Occipital lobe (tissue), 1 donor: ENCODE measurements at regions not wholly inside any gene's neighbourhood (a gene's known extent, or its start where the extent isn't known, plus 50 kb on each side); places are given as distances from the start of the nearest gene placed in this dataset.

Source experiments
- DNase-seq: peaks from one replicate; lab custom pipeline; 2025; lab: John Stamatoyannopoulos, UW

DNA sequence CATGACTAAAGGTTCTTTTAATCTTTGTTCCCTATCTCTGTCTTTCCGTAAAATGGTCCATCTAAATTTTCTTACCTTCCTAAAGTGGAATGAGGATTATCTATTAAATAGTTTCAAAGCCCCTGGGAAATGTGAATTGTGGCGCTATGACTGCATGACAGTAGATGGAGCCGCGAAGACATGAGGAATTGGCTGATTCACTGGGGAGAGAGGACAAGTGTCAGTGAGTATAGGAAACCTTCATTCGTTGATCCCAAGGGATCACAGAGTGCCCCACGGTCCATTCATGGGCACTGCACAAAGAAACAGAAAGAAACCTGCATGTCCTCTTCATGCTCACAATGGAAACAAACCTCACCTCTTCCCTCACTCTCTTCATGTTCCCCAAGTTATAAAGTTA, 479.3 kb upstream of the BTBD3 start:
- no peak for DNase-seq

DNA sequence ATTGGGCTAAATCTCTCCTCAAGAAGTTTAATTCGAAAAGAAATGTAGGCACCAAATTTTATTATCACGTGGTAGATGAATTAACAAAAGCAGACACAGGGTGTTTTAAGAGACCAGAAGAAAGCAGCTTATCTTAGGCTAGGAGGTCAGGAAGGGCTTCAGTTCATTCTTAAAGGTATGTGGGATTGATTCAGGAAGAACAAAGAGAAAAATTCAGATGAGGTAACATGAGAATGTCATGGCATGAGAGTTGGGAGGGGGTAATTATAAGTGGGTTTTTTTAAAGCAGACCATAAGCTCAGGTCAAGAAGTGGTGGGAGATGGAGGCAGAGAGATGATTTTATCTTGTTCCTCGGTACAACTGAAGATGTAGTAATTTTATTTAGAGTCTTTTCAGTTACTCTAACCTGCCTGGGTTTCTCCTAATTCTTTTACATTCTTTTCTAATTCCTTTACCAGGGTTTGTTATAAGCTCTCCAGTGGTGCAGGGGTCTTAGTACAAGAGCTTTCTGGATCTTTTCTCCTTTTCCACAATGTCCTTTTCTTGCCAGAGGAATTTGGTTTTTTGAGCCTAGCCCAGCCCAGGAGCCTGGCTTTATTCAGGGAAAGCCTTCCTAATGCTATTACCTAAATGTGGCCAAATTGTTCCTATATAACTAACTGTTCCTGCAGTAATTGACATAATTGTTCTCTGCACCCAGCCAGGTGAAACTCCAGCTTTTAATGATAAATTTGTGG, 474.1 kb upstream of the BTBD3 start:
- no peak for DNase-seq

DNA sequence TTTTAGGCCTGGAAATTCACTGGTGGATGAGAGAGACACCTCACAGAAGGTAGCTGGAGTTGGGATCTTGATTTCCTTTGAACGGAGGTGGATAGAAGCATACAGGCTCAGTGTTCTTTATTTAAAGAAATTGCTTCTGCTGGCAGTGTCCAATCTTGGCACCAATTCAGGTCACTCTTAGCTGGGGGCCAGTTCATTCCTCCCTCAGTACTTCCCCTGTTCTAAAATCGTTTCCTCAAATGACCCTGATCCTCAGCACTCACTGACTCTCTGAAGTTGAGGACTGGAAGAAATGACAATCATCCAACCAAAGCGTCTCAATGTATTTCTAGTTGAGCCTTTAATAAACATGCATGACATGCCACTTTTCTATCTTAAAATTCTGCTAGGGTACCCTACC, 472.5 kb upstream of the BTBD3 start:
- no peak for DNase-seq

DNA sequence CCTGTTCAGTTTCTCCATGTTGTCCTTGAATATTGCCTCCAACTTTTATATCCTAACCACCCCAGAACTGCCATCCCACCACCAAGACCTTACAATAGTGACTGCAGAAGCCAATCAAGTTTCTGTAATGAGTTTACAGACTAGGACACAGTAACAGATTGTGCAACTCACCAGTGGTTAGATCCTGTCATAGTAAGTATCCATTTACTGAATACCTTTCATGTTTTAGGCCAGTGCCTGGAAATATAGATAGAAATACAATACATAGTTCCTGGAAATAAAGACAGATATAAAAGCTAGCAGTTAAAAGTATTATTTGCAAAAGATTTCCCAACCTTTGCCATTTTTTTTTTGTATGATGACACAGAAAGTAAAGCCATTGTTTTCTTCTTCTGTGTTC, 471.8 kb upstream of the BTBD3 start:
- DNase-seq = no peak

DNA sequence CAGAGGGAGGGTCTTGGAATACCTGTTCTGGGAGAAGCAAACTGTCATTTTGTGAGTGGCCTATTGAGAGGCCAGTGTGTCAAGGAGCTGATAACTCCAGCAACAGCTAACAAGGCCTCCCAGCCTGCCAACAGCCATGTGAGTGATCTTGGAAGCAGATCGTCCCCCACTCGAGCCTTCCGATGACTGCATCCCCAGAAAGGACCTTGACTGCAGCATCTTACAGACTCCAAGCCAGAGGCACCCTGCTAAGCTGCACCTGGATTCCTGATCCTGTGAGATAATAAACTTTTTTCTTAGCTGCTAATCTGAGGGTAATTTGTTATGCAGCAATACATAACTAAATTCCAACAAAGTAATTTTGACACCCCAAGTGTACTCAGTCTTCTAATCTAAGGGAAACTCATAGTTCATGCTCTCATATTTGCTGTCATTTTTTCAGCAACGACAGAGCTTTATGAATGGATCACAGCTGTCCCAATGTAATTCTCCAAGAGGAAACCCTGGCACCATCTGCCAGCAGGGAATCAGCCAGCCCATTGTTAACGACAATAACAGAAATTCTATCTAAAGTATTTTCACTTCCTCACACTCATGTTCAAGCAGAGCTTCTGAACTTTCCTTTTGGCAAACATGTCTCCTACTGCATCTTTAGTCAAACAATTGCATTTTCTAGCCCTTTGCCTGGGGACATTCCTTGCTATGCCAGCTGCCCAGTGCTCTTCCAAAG, 470.2 kb upstream of the BTBD3 start:
- DNase-seq = no peak

DNA sequence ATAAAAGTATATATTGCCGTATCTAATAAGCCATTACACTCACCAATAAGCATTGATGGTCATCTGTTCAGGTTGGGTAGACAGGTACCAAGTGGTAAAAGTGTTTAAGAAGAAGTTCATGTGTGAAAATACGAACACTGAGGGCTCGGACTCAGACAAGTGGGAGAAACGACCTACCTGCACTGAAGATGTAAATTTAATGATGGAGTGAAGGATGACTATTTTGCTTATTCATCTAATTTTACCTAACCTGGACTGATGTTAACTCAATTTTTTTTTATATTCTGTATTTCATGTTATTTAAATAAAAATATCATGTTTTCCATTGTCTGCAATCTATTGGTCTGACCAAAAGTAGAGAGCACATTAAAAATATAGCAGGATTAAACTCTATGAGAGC, 469.1 kb upstream of the BTBD3 start:
- no peak for DNase-seq

DNA sequence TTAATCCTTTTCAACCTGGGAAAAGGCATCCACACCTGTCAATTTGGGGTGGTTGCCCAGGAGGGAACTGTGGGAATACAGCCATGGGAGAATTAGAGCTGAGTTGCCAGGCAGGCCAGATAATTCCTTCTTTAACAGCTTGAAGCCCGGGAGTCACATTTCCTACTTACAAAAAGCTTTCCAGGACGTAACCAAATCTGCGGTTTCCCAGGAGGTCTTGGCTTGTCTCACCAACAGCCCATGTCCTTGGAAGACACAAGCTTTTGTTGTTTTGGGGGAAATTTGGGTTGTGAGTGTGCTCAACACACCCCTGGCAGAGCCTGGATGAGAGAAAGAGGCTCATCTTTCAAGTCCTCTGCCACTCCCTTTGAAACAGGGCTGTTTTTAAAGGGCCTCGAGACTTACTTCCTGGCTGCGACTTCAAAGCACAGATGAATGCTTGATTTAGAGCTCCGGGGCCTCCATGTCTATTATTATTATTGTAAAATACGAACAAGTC, 465.9 kb upstream of the BTBD3 start:
- DNase-seq = no peak

DNA sequence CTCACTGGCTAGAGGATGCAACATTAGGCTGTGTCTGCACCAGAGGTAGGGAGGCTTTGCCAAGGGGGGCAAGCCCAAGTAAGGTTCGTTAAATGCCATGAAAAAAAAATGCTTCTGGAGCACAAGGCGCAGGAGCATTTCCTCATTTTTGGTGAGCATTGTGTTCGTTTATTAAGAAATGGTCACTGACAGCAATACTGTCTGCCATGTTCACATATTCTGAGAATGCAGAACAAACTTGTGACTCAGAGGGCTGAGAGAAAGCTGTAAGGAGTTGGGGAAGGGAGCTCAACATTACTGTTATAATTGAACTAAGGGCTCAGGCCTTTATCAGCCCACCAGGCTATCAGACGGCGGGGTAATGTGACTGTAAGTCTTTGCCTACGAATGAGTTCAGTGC, 465.4 kb upstream of the BTBD3 start:
- DNase-seq = no peak

DNA sequence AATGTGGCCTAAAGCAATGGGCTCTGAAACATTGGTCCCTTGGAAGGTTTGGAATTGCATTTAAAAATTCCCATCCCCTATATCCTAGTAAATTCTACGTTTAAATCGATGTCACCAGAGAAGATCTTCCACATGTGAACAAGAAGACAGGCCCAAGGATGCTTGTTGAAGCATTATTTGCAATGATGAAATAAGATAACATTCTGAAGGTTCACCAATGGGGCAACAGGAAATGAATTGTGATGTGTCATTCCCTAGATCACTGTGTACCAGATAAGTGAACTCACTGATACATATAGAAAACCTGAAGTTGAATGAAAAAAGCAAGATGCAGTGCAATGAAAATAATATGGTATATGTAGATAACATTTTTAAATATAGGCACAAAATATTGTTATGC, 464.3 kb upstream of the BTBD3 start:
- no peak for DNase-seq

DNA sequence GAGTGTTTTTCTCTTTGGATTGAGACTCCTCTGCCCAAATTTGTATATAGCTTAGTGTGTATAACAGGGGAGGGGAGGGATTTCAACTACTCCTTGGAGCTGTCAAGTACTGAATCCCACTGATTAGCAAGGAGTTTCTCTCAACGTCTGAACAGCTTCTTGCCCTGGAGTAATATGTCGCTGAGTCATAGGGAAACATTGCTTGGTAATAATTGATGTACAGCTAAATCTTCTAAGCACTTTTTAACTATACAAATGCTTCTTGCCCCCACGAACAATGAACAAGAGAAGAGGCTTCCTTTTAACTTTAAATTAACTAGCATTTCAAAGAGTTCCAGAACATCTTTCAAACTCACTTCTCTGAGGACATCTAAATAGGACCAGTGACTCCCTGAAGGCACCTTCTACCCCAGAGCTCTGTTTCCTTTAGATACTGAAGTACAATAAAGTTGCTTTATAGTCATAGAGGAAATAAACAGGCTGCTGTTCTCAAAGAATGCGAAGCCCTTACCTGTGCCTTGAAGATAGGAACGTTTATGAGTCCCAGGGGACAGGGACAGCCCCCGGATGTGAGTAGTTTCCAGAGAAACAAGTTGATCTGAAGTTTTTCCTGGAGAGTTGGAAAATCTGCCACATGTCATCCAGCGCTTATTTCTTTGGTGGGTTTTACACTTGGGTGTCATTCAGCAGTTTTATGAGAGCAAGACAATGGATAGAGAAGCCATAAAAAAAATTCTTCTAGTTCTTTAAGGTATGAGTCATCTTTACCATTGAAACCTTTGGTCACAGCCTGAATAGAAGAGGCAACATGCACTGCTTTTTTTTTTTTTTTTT, 462.5 kb upstream of the BTBD3 start:
- no peak for DNase-seq

DNA sequence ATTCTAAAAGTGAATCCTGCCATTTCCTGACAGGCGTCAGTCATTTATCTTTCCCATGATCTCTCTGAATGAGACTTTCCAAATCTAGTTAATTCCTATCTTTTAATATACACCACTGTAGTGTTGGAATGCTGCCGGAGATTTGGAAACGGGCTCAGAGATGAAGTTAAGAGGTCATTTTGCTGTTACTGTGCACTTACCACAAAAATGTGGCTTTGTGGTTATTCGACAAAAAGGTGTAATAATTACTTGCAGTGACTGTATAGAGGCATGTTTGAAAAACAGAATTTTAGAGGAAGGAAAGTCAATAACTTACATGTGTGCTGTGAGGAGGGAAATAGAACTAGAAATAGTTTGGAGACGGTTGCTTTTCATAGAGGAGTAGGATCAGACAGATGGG, 460.2 kb upstream of the BTBD3 start:
- DNase-seq = no peak

DNA sequence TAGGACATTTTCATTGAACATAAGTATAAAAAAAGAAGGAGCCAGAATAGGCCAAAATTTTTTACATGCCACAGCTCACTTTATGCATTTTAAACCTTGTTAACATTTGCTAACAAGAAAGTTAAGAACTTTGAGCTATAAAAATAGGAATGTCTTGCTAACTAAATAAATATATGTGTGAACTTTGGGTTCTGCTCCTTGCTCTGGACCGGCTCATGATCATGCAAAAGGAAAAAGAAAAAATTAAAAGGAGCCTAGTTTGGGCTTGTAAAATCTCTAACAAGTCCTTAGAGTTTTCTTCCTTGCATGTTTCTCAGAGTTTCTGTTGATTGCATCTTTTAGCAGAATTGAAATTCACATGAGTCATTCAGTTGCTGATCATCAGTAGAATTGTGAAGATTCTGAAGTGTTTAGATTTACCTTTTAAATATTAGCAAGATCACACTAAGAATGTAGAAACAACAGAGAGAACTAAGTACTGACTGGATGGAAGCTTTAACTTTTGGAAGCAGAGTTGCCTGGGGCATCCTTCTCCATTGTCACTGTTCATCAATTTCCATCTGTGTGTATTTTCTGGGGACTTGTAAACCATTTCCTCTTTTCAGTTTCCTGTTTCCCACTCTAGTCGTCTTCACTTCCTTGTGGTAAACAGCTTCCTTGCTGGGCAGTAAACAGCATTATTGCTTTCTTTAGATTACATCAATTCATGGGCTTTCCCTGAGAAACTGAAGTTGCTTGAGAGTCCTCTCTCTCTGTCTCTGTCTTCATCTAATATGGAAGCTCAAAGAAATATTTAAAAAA, 458.4 kb upstream of the BTBD3 start:
- no peak for DNase-seq

DNA sequence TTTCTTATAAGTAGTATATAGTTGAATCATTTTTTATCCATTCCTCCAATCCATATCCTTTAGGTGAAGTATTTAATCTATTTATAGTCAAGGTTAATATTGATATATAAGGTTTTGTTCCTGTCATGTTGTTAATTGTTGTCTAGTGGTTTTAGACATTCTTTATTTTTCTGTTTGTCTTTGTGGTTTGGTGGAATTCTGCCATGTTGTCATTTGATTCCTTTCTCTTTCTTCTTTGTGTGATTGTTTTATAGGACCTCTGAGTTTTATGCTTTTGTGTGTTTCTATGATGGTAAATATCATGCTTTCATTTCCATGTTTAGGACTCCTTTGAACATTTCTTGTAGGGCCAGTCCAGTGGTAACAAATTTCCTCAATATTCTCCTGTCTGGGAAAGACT, 450.3 kb upstream of the BTBD3 start:
- no peak for DNase-seq

DNA sequence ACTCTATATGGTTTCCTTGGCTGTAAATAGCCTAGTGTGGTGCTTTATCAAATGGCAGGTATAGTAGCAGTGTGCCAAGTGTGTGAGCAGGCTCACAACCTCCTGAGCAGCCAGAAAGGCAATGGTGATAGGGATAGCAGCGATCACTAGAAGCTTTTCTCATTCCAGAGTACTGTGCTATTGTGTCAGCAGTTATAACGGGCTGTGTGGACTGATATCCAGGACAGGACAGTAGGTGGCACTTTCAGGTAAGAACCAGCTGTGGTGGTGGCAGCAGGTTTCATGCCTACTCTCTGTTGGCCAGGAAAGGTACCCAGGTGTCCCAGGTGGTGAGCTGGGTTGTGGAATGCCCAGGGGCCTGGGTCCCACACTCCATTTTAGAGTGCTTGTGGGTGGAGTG, 448.8 kb upstream of the BTBD3 start:
- no peak for DNase-seq

DNA sequence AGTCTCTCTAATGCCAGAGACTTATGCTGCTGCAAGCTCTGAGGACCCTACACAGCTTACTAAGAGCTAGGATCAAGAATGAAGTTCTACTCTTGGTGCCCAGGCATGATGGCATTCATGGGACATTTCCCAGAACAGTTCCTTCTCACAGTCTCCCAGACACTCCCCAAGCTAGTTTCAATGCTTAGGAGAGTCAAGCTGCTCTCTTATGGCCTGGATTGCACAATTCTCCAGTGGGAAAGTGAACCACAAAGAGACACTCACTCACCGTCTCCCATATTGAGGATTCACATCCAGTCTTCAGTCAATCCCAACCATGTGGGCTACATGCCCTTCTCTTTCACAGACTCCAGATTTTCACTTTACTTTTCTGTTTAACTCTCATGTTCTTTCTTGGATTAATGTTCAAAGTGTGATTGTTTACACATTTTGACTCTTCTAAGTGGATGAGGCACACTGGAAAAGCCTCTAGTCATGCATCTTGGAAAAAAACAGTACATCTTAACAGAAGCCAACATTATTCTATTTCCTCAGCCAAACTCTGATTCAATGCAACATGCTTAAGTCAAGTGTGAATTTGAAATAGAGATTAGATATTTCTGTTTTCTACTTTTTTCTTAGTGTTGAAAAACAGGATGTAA, 447.8 kb upstream of the BTBD3 start:
- no peak for DNase-seq

DNA sequence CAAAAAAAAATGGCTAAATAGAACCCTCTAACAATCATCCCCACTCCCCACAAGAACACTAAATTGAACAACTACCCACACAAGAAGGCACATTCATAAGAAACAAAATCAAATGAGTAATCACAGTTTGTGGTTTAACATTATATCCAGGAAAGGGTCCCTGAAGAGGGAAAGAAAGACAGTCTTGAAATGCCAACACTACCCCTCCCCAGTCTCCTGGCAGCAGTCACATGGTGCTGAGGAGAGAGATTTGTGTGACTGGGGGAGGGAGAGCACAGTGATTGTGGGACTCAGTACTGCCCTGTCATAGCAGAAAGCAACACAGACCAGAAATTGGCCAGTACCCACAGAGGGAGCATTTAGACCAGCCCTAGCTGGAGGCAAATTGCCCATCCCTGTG, 443.7 kb upstream of the BTBD3 start:
- no peak for DNase-seq

DNA sequence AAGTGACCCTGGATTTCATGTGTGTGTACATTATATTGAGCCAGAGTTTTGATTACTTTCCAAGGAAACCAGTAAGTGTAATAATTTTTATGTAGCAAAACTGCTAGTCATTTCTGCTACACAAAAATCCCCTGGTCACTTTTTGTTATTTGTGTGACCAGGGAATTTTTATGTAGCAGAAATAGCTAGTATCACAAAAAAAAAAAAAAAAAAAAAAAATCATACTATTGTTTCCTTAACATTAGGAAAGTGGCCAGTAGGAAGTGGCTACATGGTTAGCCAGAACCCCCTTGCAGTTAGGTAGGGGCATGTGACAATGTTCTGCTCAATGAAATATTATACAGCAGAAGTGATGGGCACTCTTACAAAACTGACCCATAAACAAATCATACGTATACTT, 434.0 kb upstream of the BTBD3 start:
- DNase-seq = no peak

DNA sequence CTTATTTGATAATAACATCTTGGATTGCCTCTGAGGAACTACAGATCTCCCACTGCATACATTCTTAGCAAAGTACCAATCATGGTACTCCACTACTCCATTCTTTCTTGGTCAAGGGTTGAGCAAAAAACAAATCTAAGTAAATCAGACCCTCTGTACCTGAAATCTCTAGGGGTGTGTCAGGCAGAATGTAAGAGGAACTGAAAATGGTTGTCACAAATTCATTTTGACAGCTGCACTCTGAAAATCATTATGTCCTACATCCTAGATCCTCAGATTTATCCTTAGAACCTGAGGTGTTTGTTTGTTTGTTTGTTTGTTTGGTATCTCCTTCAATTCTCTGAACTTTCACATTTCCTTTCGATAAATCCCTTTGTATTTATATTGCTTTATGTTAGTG, 433.2 kb upstream of the BTBD3 start:
- no peak for DNase-seq

DNA sequence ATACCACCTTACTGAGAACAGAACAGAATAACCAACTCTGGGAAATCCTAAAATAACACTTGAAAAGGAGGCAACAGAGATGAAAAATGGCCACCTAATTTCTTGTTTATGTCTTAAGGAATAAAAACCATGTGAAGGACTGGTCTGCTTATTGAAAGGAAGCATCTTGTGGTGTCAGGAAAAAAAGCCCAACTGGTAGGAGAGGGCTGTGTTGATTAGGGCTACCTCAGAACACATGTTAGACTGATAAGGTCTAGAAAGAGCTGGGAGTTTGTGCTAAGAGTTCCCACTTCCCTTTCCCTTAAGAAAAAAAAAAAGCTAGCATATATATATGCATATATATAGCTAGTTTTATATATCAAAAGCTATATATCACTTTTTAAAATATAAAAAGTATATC, 425.3 kb upstream of the BTBD3 start:
- DNase-seq = no peak

DNA sequence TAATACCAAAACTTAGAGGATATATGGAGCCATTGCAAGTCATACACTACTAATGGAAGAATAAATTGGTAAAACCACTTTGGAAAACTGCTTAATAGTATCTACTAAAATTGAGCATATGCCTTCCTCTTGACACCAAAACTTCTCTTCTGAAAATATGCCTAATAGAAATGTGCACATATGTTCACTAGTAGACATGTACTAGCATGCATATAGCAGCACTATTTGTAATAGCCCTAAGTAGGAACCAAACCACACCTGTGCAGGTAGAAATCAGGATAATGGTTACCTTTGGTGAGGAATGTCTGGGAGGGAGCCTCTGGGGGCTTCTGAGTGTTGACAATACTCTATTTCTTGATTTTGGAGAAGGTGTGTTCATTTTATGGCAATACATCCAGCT, 424.8 kb upstream of the BTBD3 start:
- DNase-seq = no peak

DNA sequence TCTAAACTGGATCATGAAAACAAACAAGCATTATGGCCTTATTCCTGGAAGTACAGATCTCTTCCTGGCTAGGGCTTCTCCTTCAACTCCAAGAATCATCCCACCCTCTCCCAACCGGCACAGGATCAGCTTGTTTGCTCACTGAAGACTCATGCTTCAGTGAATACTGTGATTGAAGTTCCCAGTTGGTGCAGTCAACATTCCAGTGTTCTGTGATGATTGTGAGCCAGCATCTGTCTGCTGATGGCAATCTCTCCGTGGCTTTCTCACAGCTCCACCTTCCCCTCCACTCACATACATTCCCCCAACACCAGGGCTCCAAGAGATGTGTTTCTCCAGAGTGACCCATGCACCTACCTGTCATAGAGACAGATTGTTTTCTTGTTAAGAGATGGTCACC, 421.3 kb upstream of the BTBD3 start:
- no peak for DNase-seq
